Inflammatory macrophage (primary cell): ENCODE measurements at regions not wholly inside any gene's neighbourhood (a gene's known extent, or its start where the extent isn't known, plus 50 kb on each side); places are given as distances from the start of the nearest gene placed in this dataset.
"Not testable (repeated sequence)": the region's sequence is repeated elsewhere in the genome, so short reads cannot be mapped to it uniquely, and the experiment has no call there.

ENCODE experiments used
- DNase-seq, 2 donors: peaks; one replicate each; pipeline ENCODE4 v3.0.0-alpha.2; 2020 to 2022

DNA sequence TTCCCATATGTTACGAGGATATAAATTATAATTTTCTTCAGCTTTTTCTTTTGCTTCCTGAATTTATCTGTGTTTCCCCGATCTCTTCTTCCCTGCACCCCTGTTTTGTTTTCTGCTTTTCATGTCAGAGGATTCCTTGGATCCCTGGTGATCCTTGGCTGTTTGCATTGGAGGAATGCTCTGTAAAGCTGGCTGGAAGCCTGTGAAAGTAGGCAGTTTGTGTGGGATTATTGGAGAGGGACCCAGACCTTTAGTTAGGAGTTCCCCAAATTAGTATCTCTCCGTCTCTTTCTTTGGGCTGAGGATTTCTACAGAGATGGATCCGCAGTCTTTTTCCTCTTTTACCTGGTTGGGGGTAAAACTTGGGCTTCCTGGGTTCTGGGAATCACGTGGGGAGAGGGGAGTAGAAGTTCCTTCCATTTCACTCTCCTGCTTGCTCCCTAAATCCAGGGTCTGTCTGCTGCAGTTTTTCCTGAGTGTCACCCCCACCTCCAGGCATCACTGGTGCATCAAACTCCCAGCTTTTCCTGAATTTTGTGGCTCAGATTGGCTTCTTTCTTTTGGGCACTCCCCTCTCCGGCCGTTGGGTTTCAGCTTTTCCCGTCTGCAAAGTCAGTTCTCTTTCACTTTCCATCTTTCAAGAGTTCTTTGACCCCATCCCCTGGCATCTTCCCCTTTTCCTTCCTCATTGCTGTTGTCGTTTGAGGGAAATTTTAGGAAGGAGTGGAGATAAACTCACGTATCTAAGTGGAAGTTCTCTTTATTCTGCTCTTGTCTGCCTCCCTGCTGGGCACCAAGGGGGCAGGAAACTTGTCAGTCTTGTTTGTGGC lies 79.1 kb upstream of the ALX4 start:
- DNase-seq, result peak in 1 of 2 donors; percentile 3

GRCh38 chr11:44389963-44390605 lies 80.1 kb upstream of the ALX4 start:
- no peak for DNase-seq

DNA sequence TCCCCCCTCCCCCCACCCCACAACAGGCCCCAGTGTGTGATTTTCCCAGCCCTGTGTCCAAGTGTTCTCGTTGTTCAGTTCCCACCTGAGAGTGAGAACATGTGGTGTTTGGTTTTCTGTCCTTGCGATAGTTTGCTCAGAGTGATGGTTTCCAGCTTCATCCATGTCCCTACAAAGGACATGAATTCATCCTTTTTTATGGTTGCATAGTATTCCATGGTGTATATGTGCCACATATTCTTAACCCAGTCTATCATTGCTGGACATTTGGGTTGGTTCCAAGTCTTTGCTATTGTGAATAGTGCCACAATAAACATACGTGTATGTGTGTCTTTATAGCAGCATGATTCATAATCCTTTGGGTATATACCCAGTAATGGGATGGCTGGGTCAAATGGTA lies 81.1 kb upstream of the ALX4 start:
- DNase-seq, result not testable (repeated sequence)

GRCh38 chr11:44396746-44397145 lies 86.8 kb upstream of the ALX4 start:
- not testable (repeated sequence) for DNase-seq

DNA sequence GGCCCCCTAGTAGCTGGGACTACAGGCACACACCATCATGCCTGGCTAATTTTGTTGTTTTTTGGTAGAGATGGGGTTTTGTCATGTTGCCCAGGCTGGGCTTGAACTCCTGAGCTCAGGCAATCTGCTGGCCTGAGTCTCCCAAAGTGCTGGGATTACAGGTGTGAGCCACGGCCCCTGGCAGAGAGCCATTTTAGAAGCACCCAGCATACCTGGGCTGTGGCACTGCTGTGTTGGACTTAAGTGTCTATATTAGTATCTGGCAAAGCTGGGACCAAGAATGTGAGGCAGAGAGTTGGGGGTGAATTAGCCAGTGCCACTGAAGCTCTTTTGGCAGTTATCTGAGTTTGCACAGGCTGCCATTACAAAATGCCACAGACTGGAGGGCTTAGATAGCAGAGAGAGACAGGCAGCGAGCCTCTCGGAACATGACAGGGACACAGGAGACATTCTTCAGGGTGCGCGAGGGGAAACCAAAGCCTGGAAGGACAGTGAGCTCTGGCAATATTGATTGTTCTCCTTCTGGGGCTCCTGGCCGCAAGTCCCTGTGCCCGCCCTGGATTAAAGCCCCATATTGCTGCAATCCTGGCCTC lies 87.7 kb upstream of the ALX4 start:
- DNase-seq, result no peak

DNA sequence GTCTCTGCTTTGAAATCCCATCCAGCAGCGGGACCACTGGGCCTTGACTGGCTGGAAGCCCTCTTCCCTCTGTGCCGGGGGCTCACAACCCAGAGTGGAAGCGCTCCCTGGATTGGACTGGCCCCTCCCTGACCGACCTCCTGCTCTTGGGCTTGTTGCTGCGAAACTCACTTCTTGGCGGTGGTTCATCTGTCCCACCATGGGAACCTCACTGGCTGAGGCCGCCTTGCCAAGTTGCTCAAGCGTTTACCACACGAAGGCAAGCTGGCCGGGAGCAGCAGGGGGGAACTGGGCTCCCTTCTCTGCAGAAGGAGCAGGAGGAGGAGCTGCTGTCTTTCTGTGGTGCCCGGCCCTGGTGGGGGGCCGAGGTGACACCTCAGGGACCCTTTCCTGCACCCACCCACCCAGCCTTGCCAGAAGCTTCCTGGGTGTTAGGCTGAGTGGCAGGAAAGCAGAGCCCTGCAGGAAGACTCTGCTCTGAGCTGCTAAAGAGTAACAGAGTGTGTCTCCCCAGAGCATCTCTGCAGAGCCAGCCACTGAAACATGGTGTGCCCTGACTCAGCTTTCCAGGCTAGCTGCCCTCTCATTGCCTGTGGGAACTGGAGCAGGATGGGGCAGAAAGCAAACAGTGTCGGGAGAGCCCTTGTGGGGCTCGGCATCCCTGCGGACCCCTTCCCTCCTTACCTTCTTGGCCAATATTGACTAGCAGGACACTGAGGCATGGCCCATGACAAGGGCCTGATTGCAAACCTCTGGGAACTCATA lies 88.5 kb upstream of the ALX4 start:
- DNase-seq, result no peak

GRCh38 chr11:44399968-44400367 lies 90.0 kb upstream of the ALX4 start:
- no peak for DNase-seq

DNA sequence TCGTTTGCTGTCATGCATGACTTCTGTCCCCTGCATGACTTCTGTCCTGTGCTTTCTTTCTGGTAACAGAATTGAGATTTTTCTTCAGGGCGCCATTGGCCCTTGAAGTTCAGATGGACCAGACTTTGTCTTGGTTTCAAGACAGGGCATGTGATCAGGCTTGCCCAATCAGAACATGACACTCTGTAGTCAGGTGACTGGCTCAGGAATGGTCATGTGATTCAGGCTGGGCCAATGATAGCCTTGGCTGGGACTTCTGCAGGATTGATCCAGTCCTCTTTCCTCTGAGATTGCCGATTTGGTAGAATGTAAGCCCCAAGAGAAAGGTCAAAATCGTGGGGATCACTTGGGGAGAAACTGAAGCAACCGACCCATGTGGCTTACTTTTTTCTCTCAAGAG lies 90.5 kb upstream of the ALX4 start:
- no peak for DNase-seq

DNA sequence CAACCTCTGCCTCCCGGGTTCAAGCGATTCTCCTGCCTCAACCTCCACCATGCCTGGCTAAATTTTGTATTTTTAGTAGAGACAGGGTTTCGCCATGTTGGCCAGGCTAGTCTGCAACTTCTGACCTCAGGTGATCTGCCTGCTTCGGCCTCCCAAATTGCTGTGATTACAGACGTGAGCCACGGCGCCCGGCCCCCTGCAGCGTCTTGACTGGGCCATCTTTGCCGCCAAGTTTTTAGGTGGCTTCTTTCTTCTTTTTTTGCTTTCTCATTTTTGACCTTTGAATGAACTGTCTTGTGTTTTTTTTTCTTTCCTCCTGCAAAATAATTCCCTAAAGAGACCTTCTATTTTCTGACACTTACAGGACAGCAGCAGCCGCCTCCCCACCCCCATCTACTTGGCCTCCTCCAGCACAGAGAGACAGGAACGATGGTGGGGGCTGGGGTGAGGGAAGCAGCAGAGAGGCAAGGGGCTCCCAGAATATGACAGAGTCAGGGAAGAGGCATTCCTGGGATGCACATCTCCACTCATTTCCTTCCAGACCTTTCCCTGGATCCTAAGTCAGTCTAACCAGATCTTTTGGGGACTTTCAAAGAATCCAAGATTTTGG lies 92.6 kb upstream of the ALX4 start:
- DNase-seq, result no peak

- no peak for DNase-seq
Measured at GRCh38 chr11:44403176-44403575, 93.2 kb upstream of the ALX4 start.

GRCh38 chr11:44403587-44404273 lies 93.8 kb upstream of the ALX4 start:
- no peak for DNase-seq

- DNase-seq, result no peak
Measured at GRCh38 chr11:44404301-44404700, 94.4 kb upstream of the ALX4 start.

- DNase-seq, result no peak
Measured at GRCh38 chr11:44404736-44405395, 94.9 kb upstream of the ALX4 start.

GRCh38 chr11:44407211-44407996 lies 97.5 kb upstream of the ALX4 start:
- no peak for DNase-seq

DNA sequence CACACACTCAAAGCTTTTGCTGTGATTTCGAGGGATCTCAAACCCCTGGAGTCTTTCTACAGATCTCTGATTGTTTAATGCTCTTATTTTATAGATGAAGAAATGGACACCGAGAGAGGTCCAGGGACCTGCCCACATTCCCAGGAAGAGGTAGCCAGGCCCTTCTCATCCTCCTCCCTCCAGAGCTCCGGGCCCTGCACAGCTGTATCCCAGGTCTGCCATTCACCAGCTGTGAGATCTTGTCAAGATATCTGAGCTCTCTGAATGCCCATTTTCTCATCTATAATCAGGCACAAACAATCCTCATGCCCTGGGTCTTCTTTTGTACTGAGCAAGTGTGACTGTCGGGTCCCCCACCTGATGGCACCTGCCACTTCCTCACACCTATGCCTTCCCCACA lies 98.2 kb upstream of the ALX4 start:
- no peak for DNase-seq

DNA sequence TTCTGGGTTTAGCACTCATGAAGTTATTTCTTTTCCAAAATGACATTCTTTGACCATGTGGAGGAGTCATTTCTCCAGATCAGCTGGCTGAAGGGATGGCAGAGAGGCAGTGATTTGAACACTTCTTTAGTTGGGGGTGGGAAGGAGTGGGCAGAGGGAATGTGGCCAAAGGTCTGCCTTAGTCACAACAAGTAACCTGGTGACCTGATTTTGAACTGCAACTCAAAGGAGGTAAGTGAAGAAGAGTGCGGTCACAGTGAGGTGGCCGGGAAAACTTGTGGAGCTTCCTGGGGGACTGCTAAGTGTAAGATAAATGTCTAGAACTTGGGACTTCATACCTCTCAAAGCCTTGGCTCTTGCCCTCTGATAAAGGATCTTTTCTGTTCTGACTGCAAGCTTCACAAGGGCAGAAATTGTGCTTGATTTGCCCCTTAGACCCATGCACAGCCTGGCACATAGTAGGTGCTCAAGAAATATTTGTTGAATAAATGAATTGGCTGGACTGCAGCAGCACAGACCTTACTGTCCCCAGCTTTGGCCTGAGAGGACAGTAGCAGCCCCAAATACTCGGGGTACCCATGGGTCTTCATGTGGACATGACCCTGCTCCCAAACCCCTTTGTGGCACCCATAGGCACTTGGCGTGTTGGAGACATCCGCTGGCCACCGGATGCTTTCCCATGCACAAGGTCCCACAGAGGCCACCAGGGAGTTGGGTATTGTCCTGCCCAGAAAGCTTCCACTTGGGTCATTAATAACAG lies 99.0 kb upstream of the ALX4 start:
- no peak for DNase-seq

DNA sequence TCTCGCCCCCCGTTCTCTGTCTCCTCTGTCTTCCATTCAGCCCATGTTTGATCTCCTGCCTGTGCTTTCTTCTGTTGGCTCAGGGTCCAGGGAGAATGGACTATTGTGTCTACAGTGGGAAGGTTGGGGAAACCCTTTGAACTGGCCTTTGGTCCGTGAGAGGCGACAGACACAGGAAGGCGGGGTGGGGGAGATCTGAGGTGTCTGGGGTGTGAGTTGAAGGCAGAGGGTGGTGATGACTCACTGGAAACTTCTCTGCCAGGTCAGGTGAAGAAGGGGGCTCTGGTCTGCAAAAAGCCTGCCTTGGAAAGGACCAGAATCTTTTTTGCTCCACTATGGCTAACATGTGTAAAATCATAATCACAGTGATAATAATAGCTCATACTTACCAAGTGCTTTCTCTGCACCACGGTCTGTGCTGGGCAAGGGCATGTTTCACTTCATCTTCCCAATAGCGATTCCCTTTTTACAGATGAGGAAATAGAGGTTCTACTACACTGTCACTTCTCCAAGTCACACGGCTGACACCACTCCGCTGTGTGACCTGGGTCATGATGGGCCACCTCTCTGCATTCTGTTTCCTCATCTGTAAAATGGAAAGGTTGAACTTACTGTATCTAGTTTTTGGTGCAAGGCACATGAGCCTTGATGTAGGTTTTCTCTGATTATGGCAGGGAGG lies 99.8 kb upstream of the ALX4 start:
- DNase-seq, result peak; percentile 61 to 71

- no peak for DNase-seq
Measured at GRCh38 chr11:44416776-44417175, 106.8 kb upstream of the ALX4 start.

- DNase-seq, result no peak
Measured at GRCh38 chr11:44417731-44418455, 108.0 kb upstream of the ALX4 start.
